ENCODE measurements at regions not wholly inside any gene's neighbourhood (a gene's known extent, or its start where the extent isn't known, plus 50 kb on each side); places are given as distances from the start of the nearest gene placed in this dataset.

DNA sequence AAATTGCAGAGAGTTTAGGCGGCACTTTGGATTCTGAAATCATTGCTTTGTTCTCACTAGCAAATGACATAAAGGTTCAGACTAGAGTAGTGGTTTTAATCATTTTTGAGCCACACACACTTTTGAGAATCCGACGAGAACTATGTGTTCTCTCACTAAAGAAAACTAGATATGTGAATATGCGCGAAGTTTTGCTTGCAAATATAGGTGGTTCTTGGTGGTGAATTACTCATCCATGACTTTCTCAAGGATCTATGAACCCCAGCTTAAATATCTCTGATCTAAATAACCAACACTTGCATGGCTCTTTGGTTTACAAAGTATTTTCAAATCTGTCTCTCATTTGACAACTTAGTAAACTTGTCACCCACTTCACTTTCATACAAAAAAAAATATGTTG lies 54.8 kb downstream of the NOG start:
- Histone ChIP-seq H3K4me3 (ENCODE audit: insufficient read depth, low read depth, low read length) (no peak overlapping the region), H3K27me3 (ENCODE audit: control insufficient read depth, insufficient read depth, low read length) (no peaks in the 10 kb centered on the region), H3K36me3 (replicated peaks; ENCODE audit: control insufficient read depth, insufficient read depth, low read length) (no peaks in the 10 kb centered on the region)
- no peak for DNase-seq

- DNase-seq: no peak
- Histone ChIP-seq H3K27me3 (ENCODE audit: control insufficient read depth, insufficient read depth, low read length) (no peaks in the 10 kb centered on the region), H3K4me3 (ENCODE audit: insufficient read depth, low read depth, low read length) (no peak overlapping the region), H3K36me3 (replicated peaks; ENCODE audit: control insufficient read depth, insufficient read depth, low read length) (no peaks in the 10 kb centered on the region)
Observed at GRCh38 chr17:56648806-56649205, 55.3 kb downstream of the NOG start.

GRCh38 chr17:56652628-56653027 lies 59.1 kb downstream of the NOG start:
- Histone ChIP-seq H3K4me3 (ENCODE audit: insufficient read depth, low read depth, low read length) (no peak overlapping the region), H3K36me3 (replicated peaks; ENCODE audit: control insufficient read depth, insufficient read depth, low read length) (no peaks in the 10 kb centered on the region), H3K27me3 (ENCODE audit: control insufficient read depth, insufficient read depth, low read length) (no peaks in the 10 kb centered on the region)
- DNase-seq: no peak

DNA sequence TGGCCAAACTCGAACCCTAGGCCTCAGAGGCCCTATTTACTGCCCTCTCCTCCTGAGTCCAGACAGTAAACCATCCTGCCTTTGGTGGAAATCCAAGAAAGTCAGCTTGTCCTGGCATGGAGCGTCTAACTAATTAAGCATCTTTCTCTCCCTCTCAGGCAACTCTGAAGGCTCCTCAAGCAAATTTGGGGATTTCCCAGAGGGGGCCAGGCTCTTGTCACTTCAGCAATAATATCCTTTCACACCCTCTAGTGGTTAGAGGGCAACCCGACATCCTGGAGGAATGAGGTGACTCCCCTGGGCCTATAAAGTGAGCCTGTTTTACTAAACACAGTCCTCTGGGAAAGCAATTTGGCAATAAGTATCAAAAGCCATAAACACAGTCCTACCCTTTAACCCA lies 60.4 kb downstream of the NOG start:
- H3K27me3 ChIP-seq (ENCODE audit: control insufficient read depth, insufficient read depth, low read length): no peaks in the 10 kb centered on the region
- H3K4me3 ChIP-seq (ENCODE audit: insufficient read depth, low read depth, low read length): no peak overlapping the region
- DNase-seq: peak; percentile 73
- H3K36me3 ChIP-seq (replicated peaks; ENCODE audit: control insufficient read depth, insufficient read depth, low read length): no peaks in the 10 kb centered on the region

GRCh38 chr17:56656701-56657327 lies 63.3 kb downstream of the NOG start:
- no peaks in the 10 kb centered on the region for H3K27me3 ChIP-seq (ENCODE audit: control insufficient read depth, insufficient read depth, low read length)
- no peak overlapping the region for H3K4me3 ChIP-seq (ENCODE audit: insufficient read depth, low read depth, low read length)
- no peaks in the 10 kb centered on the region for H3K36me3 ChIP-seq (replicated peaks; ENCODE audit: control insufficient read depth, insufficient read depth, low read length)
- no peak for DNase-seq

DNA sequence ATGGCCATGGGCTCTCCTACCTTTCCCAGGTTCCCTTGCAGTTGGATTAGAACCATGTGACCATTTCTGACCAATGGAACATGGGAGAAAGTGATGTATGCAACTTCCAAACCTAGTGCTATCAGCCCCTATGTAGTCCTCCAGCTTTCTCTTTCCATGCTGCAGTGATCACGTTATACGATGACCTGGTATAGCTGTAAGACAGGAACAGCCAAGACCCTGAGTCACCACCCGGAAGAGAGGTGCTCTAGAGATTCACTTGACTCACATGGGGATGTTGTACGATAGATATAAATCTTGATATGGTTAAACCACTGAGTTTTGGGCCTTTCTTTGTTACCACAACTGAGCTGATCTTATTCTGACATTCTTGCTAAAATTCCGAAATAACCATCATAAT lies 65.1 kb downstream of the NOG start:
- no peak overlapping the region for H3K4me3 ChIP-seq (ENCODE audit: insufficient read depth, low read depth, low read length)
- DNase-seq: no peak
- no peaks in the 10 kb centered on the region for H3K27me3 ChIP-seq (ENCODE audit: control insufficient read depth, insufficient read depth, low read length)
- no peaks in the 10 kb centered on the region for H3K36me3 ChIP-seq (replicated peaks; ENCODE audit: control insufficient read depth, insufficient read depth, low read length)

GRCh38 chr17:56659622-56660021 lies 66.1 kb downstream of the NOG start:
- H3K27me3 ChIP-seq (ENCODE audit: control insufficient read depth, insufficient read depth, low read length): no peaks in the 10 kb centered on the region
- DNase-seq: no peak
- H3K36me3 ChIP-seq (replicated peaks; ENCODE audit: control insufficient read depth, insufficient read depth, low read length): no peaks in the 10 kb centered on the region
- no peak overlapping the region for H3K4me3 ChIP-seq (ENCODE audit: insufficient read depth, low read depth, low read length)

GRCh38 chr17:56661906-56662305 lies 68.4 kb downstream of the NOG start:
- no peak for DNase-seq
- no peaks in the 10 kb centered on the region for H3K27me3 ChIP-seq (ENCODE audit: control insufficient read depth, insufficient read depth, low read length)

DNA sequence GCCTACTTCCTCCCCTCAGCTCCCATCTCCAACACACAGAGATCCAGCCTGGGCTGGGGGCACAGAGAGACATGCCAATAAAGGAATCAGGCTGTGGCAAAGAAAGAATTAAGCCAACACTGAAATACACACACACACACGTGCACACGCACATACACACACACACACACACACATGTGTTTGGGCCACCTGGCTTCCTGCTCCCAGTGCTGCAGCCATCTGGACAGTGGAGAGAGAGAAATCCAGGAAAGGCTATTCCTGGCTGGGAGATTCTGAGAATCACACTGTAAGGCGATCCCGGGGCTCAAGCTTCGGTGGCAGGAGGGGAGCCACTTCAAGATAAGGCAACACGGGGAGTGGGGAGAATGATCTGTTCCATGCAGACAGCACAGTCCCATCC lies 72.4 kb downstream of the NOG start:
- no peaks in the 10 kb centered on the region for H3K36me3 ChIP-seq (replicated peaks; ENCODE audit: control insufficient read depth, insufficient read depth, low read length)
- DNase-seq: no peak
- H3K27me3 ChIP-seq (ENCODE audit: control insufficient read depth, insufficient read depth, low read length): no peaks in the 10 kb centered on the region
- no peak overlapping the region for H3K4me3 ChIP-seq (ENCODE audit: insufficient read depth, low read depth, low read length)

More at GRCh38 chr17:56661906-56662305, 68.4 kb downstream of the NOG start:
- no peak overlapping the region for H3K4me3 ChIP-seq (ENCODE audit: insufficient read depth, low read depth, low read length)
- H3K36me3 ChIP-seq (replicated peaks; ENCODE audit: control insufficient read depth, insufficient read depth, low read length): no peaks in the 10 kb centered on the region

DNA sequence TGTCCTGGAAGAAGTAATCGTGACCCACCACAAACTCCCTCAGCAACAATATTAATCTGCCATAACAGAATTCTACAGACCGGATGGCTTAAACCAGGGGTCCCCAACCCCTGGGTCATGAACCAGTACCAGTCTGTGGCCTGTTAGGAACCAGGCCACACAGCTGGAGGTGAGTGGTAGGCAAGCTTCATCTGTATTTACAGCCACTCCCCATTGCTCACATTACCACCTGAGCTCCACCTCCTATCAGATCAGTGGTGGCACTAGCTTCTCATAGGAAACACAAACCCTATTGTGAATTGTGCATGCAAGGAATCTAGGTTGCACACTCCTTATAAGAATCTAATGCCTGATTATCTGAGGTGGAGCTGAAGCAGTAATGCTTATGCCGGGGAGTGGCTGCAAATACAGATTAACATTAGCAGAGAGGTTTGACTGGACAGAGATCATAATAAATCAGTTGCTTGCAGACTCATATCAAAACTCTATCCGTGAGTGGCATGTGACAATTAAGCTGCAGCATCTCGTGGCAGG lies 74.5 kb downstream of the NOG start:
- no peak overlapping the region for H3K4me3 ChIP-seq (ENCODE audit: insufficient read depth, low read depth, low read length)
- H3K36me3 ChIP-seq (replicated peaks; ENCODE audit: control insufficient read depth, insufficient read depth, low read length): no peaks in the 10 kb centered on the region
- DNase-seq: no peak
- no peaks in the 10 kb centered on the region for H3K27me3 ChIP-seq (ENCODE audit: control insufficient read depth, insufficient read depth, low read length)

DNA sequence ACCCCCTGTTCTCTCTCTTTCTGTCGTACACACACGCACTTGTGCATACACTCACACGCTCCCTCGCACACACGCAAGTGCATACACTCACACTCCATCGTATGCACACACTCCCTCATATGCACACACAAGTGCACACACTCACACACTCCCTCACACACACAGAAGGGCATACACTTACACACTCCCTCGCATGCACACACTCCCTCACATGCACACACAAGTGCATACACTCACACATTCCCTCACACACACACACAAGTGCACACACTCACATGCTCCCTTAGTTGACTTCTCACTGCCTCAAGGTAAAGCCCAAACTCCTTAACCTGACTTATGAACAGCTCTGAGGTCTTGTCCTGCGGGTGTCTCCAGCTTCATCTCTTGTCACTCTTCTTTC lies 78.7 kb downstream of the NOG start:
- Histone ChIP-seq H3K36me3 (replicated peaks; ENCODE audit: control insufficient read depth, insufficient read depth, low read length) (no peaks in the 10 kb centered on the region), H3K27me3 (ENCODE audit: control insufficient read depth, insufficient read depth, low read length) (peaks cover 4% of the 10 kb centered on the region), H3K4me3 (ENCODE audit: insufficient read depth, low read depth, low read length) (no peak overlapping the region)
- no peak for DNase-seq

- H3K27me3 ChIP-seq (ENCODE audit: control insufficient read depth, insufficient read depth, low read length): peaks cover 23% of the 10 kb centered on the region
- H3K36me3 ChIP-seq (replicated peaks; ENCODE audit: control insufficient read depth, insufficient read depth, low read length): no peaks in the 10 kb centered on the region
- DNase-seq: no peak
- no peak overlapping the region for H3K4me3 ChIP-seq (ENCODE audit: insufficient read depth, low read depth, low read length)
Observed at GRCh38 chr17:56674401-56674925, 81.0 kb downstream of the NOG start.

- H3K27me3 ChIP-seq (ENCODE audit: control insufficient read depth, insufficient read depth, low read length): peaks cover 27% of the 10 kb centered on the region
- no peak overlapping the region for H3K4me3 ChIP-seq (ENCODE audit: insufficient read depth, low read depth, low read length)
- H3K36me3 ChIP-seq (replicated peaks; ENCODE audit: control insufficient read depth, insufficient read depth, low read length): no peaks in the 10 kb centered on the region
- DNase-seq: no peak
Observed at GRCh38 chr17:56675876-56676660, 82.6 kb downstream of the NOG start.

- peaks cover 27% of the 10 kb centered on the region for H3K27me3 ChIP-seq (ENCODE audit: control insufficient read depth, insufficient read depth, low read length)
- no peak overlapping the region for H3K4me3 ChIP-seq (ENCODE audit: insufficient read depth, low read depth, low read length)
- no peak for DNase-seq
- H3K36me3 ChIP-seq (replicated peaks; ENCODE audit: control insufficient read depth, insufficient read depth, low read length): no peaks in the 10 kb centered on the region
Observed at GRCh38 chr17:56676810-56677209, 83.3 kb downstream of the NOG start.
